Endothelial cell of umbilical vein (primary cell): ENCODE measurements at regions not wholly inside any gene's neighbourhood (a gene's known extent, or its start where the extent isn't known, plus 50 kb on each side); places are given as distances from the start of the nearest gene placed in this dataset.

Source experiments
- BruUV-seq: library from RNA; stranded (reverse); fragments of 400-500 nt; replicated peaks from 2 replicates; lab custom pipeline; 2021; lab: Mats Ljungman, UMichigan
- CTCF ChIA-PET: fragments of 300-600, 350-600 bp; sonication (Branson Sonifier 250); formaldehyde crosslinking; loops from one replicate; lab custom pipeline; 2021; ENCODE audit warnings: antibody characterized with exemption, inconsistent platforms; lab: Charles Lee
- POLR2A ChIA-PET: fragments of 300-600, 350-600 bp; sonication (Branson Sonifier 250); formaldehyde crosslinking; loops from one replicate; lab custom pipeline; 2021; ENCODE audit warnings: antibody characterized with exemption, inconsistent platforms; lab: Charles Lee
- DNase-seq: peaks from one replicate; pipeline ENCODE4 v3.0.0-alpha.2; 2011; ENCODE audit warnings: low read depth, low spot score
- FAIRE-seq: peaks from 2 replicates; lab custom pipeline; 2011; peaks lifted over from hg19 to GRCh38; lab: Jason Lieb, UNC
- H2AFZ ChIP-seq: 2 replicates; pipeline ENCODE4 v1.6.0; 2012; ENCODE audit warnings: low read depth, low read length, control low read depth, inconsistent platforms
- H3K27ac ChIP-seq: 2 replicates; pipeline ENCODE4 v1.5.1; 2011; ENCODE audit warnings: low read depth, mild to moderate bottlenecking, control low read depth, low read length, moderate library complexity; ENCODE audit not compliant: insufficient read depth
- H3K27me3 ChIP-seq, 2 experiments: 2 replicates each; pipeline versions ENCODE4 v1.6.0 to v1.6.1; 2011; ENCODE audit warnings: low read length in 2 of 2, mixed read lengths in 1 of 2; ENCODE audit not compliant: control insufficient read depth in 2 of 2, insufficient read depth in 2 of 2
- H3K36me3 ChIP-seq, 2 experiments: 2 replicates in 1 of 2; 3 replicates in 1 of 2; pipeline ENCODE4 v1.5.1; 2011; ENCODE audit warnings: low read length in 2 of 2, mild to moderate bottlenecking in 1 of 2, moderate library complexity in 1 of 2; ENCODE audit not compliant: control insufficient read depth in 2 of 2, insufficient read depth in 2 of 2; ENCODE audit errors: extremely low read depth in 1 of 2
- H3K4me1 ChIP-seq: 3 replicates; pipeline ENCODE4 v1.5.1; 2011; ENCODE audit warnings: mild to moderate bottlenecking, low read length; ENCODE audit not compliant: control insufficient read depth, insufficient read depth; ENCODE audit errors: extremely low read depth
- H3K4me2 ChIP-seq: 2 replicates; pipeline ENCODE4 v1.6.1; 2011; ENCODE audit warnings: low read length, control low read depth, mixed read lengths; ENCODE audit not compliant: insufficient read depth
- H3K4me3 ChIP-seq, 3 experiments: fragments of 200-600 bp in 1 of 3; sonication (generic), shearing (Covaris generic) in 1 of 3; replicated peaks in 1 of 3; 2 replicates each; pipeline ENCODE4 v1.5.1; 2011 to 2016; ENCODE audit warnings: control low read depth in 3 of 3, low read length in 3 of 3, mild to moderate bottlenecking in 2 of 3, inconsistent platforms in 1 of 3, low read depth in 1 of 3, moderate library complexity in 1 of 3; ENCODE audit not compliant: insufficient read depth in 1 of 3
- H3K79me2 ChIP-seq: 2 replicates; pipeline ENCODE4 v1.6.0; 2012; ENCODE audit warnings: low read length, inconsistent platforms; ENCODE audit not compliant: control insufficient read depth, insufficient read depth
- H3K9ac ChIP-seq: replicated peaks from 2 replicates; pipeline ENCODE3; 2011; ENCODE audit warnings: low read length, control low read depth; ENCODE audit not compliant: insufficient read depth; ENCODE audit errors: extremely low read depth
- H3K9me1 ChIP-seq: replicated peaks from 3 replicates; pipeline ENCODE4 v1.6.0; 2011; ENCODE audit warnings: mild to moderate bottlenecking, low read length; ENCODE audit not compliant: control insufficient read depth, insufficient read depth; ENCODE audit errors: extremely low read depth
- H3K9me3 ChIP-seq: replicated peaks from 2 replicates; pipeline ENCODE4 v1.5.1; 2012; ENCODE audit warnings: low read length, inconsistent platforms; ENCODE audit not compliant: control insufficient read depth, insufficient read depth
- H4K20me1 ChIP-seq: replicated peaks from 2 replicates; pipeline ENCODE3; 2011; ENCODE audit warnings: mild to moderate bottlenecking, low read length; ENCODE audit not compliant: control insufficient read depth, insufficient read depth; ENCODE audit errors: extremely low read depth
- CTCF ChIP-seq, 2 donors: IDR thresholded peaks; 1 replicate in 1 of 2; 2 replicates in 1 of 2; pipeline ENCODE4 v1.5.1; 2011; ENCODE audit warnings: low read length in 2 of 2, mild to moderate bottlenecking in 2 of 2, moderate library complexity in 2 of 2, control low read depth in 1 of 2, inconsistent platforms in 1 of 2, low read depth in 1 of 2; ENCODE audit not compliant: insufficient read depth in 1 of 2; ENCODE audit errors: extremely low read depth in 1 of 2
- EZH2 ChIP-seq: IDR thresholded peaks from 2 replicates; pipeline ENCODE4 v1.6.1; 2012; ENCODE audit warnings: borderline replicate concordance, low read depth, mild to moderate bottlenecking, moderate library complexity, low read length, inconsistent platforms; ENCODE audit not compliant: severe bottlenecking
- FOS ChIP-seq: IDR thresholded peaks from 2 replicates; pipeline ENCODE4 v1.6.1; 2011; ENCODE audit warnings: mild to moderate bottlenecking, low read length, moderate library complexity, borderline replicate concordance; ENCODE audit not compliant: insufficient read depth
- GATA2 ChIP-seq: IDR thresholded peaks from 2 replicates; pipeline ENCODE4 v1.7.0; 2011; ENCODE audit warnings: low read depth, mild to moderate bottlenecking, moderate library complexity, mixed read lengths, low read length; ENCODE audit not compliant: insufficient read length, insufficient read depth
- JUN ChIP-seq: IDR thresholded peaks from 2 replicates; pipeline ENCODE4 v1.6.1; 2011; ENCODE audit warnings: borderline replicate concordance, low read depth; ENCODE audit not compliant: insufficient read length, insufficient read depth
- MYC ChIP-seq: IDR thresholded peaks from one replicate; pipeline ENCODE4 v1.6.1; 2011; ENCODE audit warnings: mild to moderate bottlenecking, low read depth, low read length
- POLR2A ChIP-seq: IDR thresholded peaks from 2 replicates; pipeline ENCODE4 v1.6.1; 2012; ENCODE audit warnings: low read depth, mild to moderate bottlenecking, control low read depth, low read length
- POLR2AphosphoS5 ChIP-seq: IDR thresholded peaks from 2 replicates; pipeline ENCODE4 v1.6.1; 2012; ENCODE audit warnings: low read depth, mild to moderate bottlenecking, control low read depth, low read length, moderate library complexity; ENCODE audit not compliant: insufficient read depth
- dilution Hi-C: fragments of 300-500 bp; cut with MboI; formaldehyde crosslinking; loops from one replicate; pipeline ENCODE4 v1.15.0; 2019; ENCODE audit warnings: low sequenced_read_pairs; ENCODE audit not compliant: extremely low pct_ligation_motif_present
- intact Hi-C: fragments of 100-400 bp; cut with micrococcal nuclease; formaldehyde crosslinking; loops from one replicate; pipeline ENCODE4 v1.10.0; 2022
- TF ChIP-seq, protein P1 (sequence below): IDR thresholded peaks from 2 replicates; pipeline ENCODE4 v1.6.1; 2011; ENCODE audit not compliant: insufficient read depth, insufficient read length

- Histone ChIP-seq H3K9me1 (no peaks in the 10 kb centered on the region), H3K27me3 (no peaks in the 10 kb centered on the region), H3K4me1 (no peaks in the 10 kb centered on the region), H3K9ac (no peak overlapping the region), H3K27ac (no peak overlapping the region), H2AFZ (no peak overlapping the region), H4K20me1 (no peaks in the 10 kb centered on the region), H3K4me3 (no peak overlapping the region), H3K9me3 (peaks cover 2% of the 10 kb centered on the region), H3K4me2 (no peak overlapping the region), H3K36me3 (no peaks in the 10 kb centered on the region), H3K79me2 (no peaks in the 10 kb centered on the region)
- ChIA-PET POLR2A (no interaction called here), CTCF (no interaction called here)
- dilution Hi-C loops = no loop called here
- intact Hi-C loops = no loop called here
- no peak for DNase-seq
- TF ChIP-seq POLR2AphosphoS5 (no peak), POLR2A (no peak), JUN (no peak), MYC (no peak), EZH2 (no peak), CTCF (IDR thresholded peaks at IDR 0.05; ENCODE audit: extremely low read depth in 1 of 2, insufficient read depth in 1 of 2, low read depth in 1 of 2, low read length in 2 of 2) (no peak), FOS (no peak), GATA2 (no peak)
- TF ChIP-seq, protein P1, sequence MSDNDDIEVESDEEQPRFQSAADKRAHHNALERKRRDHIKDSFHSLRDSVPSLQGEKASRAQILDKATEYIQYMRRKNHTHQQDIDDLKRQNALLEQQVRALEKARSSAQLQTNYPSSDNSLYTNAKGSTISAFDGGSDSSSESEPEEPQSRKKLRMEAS = no peak
- no peak for FAIRE-seq
- no TSS peak for BruUV-seq
These were observed 271.5 kb downstream of the ACTR3 start for GRCh38 chr2:114161371-114161770.
